Muscle of leg (tissue), 3 donors: ENCODE measurements at regions not wholly inside any gene's neighbourhood (a gene's known extent, or its start where the extent isn't known, plus 50 kb on each side); places are given as distances from the start of the nearest gene placed in this dataset.

ENCODE experiments used
- DNase-seq: peaks from one replicate; pipeline ENCODE4 v3.0.0; 2013
- H3K27ac ChIP-seq: one replicate; pipeline ENCODE4 v1.5.1; 2013; ENCODE audit warnings: mild to moderate bottlenecking, low read length, control low read depth
- H3K27me3 ChIP-seq: one replicate; pipeline ENCODE4 v1.6.1; 2013; ENCODE audit warnings: low read length; ENCODE audit not compliant: control insufficient read depth, insufficient read depth
- H3K36me3 ChIP-seq: one replicate; pipeline ENCODE4 v1.6.1; 2013; ENCODE audit warnings: low read length; ENCODE audit not compliant: control insufficient read depth, insufficient read depth
- H3K4me1 ChIP-seq: one replicate; pipeline ENCODE4 v1.6.1; 2013; ENCODE audit warnings: low read length; ENCODE audit not compliant: control insufficient read depth, insufficient read depth
- H3K4me3 ChIP-seq: one replicate; pipeline ENCODE4 v1.5.1; 2013; ENCODE audit warnings: low read length, control low read depth
- H3K9me3 ChIP-seq: replicated peaks from 2 replicates; pipeline ENCODE4 v1.6.1; 2013; ENCODE audit warnings: low read depth, low read length; ENCODE audit not compliant: control insufficient read depth
- WGBS: methylation state at CpG from one replicate; pipeline ENCODE4 v1.1.5; 2013; ENCODE audit warnings: missing lambda C conversion rate; ENCODE audit not compliant: insufficient coverage; 5-methylcytosine and 5-hydroxymethylcytosine counted together

GRCh38 chr5:109584986-109585599 is 104.6 kb upstream of the MAN2A1 start:
- Histone ChIP-seq H3K4me3 (no peak overlapping the region), H3K4me1 (no peaks in the 10 kb centered on the region), H3K27ac (no peak overlapping the region), H3K27me3 (no peaks in the 10 kb centered on the region), H3K9me3 (no peaks in the 10 kb centered on the region), H3K36me3 (no peaks in the 10 kb centered on the region)
- WGBS, result 67% methylated on average over 3 of the region's 4 CpGs
- peak; percentile 26 for DNase-seq

- no peaks in the 10 kb centered on the region for H3K36me3 ChIP-seq
- WGBS, result 71% methylated on average over 1 of the region's 3 CpGs
- H3K27ac ChIP-seq, result no peak overlapping the region
- H3K4me1 ChIP-seq, result no peaks in the 10 kb centered on the region
- H3K9me3 ChIP-seq, result no peaks in the 10 kb centered on the region
- no peak overlapping the region for H3K4me3 ChIP-seq
- no peak for DNase-seq
- no peaks in the 10 kb centered on the region for H3K27me3 ChIP-seq
These were observed 109.5 kb upstream of the MAN2A1 start for GRCh38 chr5:109580225-109580624.

GRCh38 chr5:109575506-109575905 is 114.2 kb upstream of the MAN2A1 start:
- Histone ChIP-seq H3K27me3 (no peaks in the 10 kb centered on the region), H3K9me3 (no peaks in the 10 kb centered on the region), H3K4me3 (no peak overlapping the region), H3K4me1 (no peaks in the 10 kb centered on the region), H3K36me3 (no peaks in the 10 kb centered on the region), H3K27ac (no peak overlapping the region)
- DNase-seq, result no peak
- no CpG with 5 or more reads among the region's 2 CpGs for WGBS

DNA sequence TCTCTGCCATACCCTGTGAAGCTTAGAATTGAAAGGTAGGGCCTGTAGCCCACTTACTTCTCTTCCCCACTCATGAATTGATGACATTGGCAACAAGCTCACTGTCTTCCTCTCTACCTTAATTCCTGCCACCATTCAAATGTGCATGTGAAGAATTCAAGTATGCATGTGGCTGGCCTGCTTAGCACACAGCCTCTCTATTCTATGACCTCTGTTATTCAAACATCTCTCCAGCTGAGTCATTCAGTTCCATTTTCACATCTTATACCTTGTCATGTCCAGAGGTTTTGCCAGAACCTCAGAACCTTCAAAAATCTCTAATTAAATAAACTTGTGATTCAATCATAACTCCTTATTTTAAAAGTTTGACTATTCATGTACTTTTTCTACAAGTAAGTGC is 114.7 kb upstream of the MAN2A1 start:
- Histone ChIP-seq H3K27ac (no peak overlapping the region), H3K27me3 (no peaks in the 10 kb centered on the region), H3K4me1 (no peaks in the 10 kb centered on the region), H3K9me3 (no peaks in the 10 kb centered on the region), H3K36me3 (no peaks in the 10 kb centered on the region), H3K4me3 (no peak overlapping the region)
- DNase-seq, result no peak

GRCh38 chr5:109573766-109574165 is 116.0 kb upstream of the MAN2A1 start:
- Histone ChIP-seq H3K9me3 (no peaks in the 10 kb centered on the region), H3K4me3 (no peak overlapping the region), H3K27me3 (no peaks in the 10 kb centered on the region), H3K36me3 (no peaks in the 10 kb centered on the region), H3K4me1 (no peaks in the 10 kb centered on the region), H3K27ac (no peak overlapping the region)
- no CpG with 5 or more reads among the region's 3 CpGs for WGBS
- no peak for DNase-seq

- DNase-seq, result no peak
- H3K9me3 ChIP-seq, result no peaks in the 10 kb centered on the region
- H3K4me3 ChIP-seq, result no peak overlapping the region
- H3K27me3 ChIP-seq, result no peaks in the 10 kb centered on the region
- no peaks in the 10 kb centered on the region for H3K36me3 ChIP-seq
- no peaks in the 10 kb centered on the region for H3K4me1 ChIP-seq
- no peak overlapping the region for H3K27ac ChIP-seq
- 73% methylated on average over 2 of the region's 4 CpGs for WGBS
These were observed 116.5 kb upstream of the MAN2A1 start for GRCh38 chr5:109573256-109573655.

- DNase-seq, result no peak
- Histone ChIP-seq H3K36me3 (no peaks in the 10 kb centered on the region), H3K27me3 (no peaks in the 10 kb centered on the region), H3K4me3 (no peak overlapping the region), H3K9me3 (no peaks in the 10 kb centered on the region), H3K27ac (no peak overlapping the region), H3K4me1 (no peaks in the 10 kb centered on the region)
- no CpG with 5 or more reads among the region's 1 CpG for WGBS
These were observed 117.9 kb upstream of the MAN2A1 start for GRCh38 chr5:109571785-109572184.

DNA sequence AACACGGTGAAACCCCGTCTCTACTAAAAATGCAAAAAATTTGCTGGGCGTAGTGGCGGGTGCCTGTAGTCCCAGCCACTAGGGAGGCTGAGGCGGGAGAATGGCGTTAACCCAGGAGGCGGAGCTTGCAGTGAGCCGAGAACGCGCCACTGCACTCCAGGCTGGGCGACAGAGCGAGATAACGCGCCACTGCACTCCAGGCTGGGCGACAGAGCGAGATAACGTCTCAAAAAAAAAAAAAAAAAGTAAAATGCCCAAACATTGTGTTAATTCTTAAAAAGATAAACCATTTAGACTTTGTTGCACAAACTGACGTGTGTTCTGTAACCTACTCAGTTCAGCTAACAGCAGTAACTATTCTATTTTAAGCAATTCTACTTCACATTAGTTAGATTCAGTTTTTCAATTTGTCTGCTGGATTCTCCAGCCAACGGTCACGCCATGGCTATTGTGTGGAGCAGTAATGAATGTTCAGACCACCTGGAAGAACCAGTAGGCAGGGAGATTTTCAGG is 119.3 kb upstream of the MAN2A1 start:
- H3K27me3 ChIP-seq, result no peaks in the 10 kb centered on the region
- DNase-seq, result no peak
- WGBS, result 87% methylated on average over 8 of the region's 20 CpGs

GRCh38 chr5:109567374-109568044 is 122.2 kb upstream of the MAN2A1 start:
- Histone ChIP-seq H3K4me3 (no peak overlapping the region), H3K9me3 (no peaks in the 10 kb centered on the region), H3K27ac (no peak overlapping the region), H3K36me3 (no peaks in the 10 kb centered on the region), H3K4me1 (no peaks in the 10 kb centered on the region), H3K27me3 (no peaks in the 10 kb centered on the region)
- peak; percentile 96 for DNase-seq
- WGBS, result no CpG with 5 or more reads among the region's 7 CpGs

More for the DNA sequence above, 119.3 kb upstream of the MAN2A1 start:
- Histone ChIP-seq H3K9me3 (no peaks in the 10 kb centered on the region), H3K27ac (no peak overlapping the region), H3K4me1 (no peaks in the 10 kb centered on the region), H3K36me3 (no peaks in the 10 kb centered on the region), H3K4me3 (no peak overlapping the region)

DNA sequence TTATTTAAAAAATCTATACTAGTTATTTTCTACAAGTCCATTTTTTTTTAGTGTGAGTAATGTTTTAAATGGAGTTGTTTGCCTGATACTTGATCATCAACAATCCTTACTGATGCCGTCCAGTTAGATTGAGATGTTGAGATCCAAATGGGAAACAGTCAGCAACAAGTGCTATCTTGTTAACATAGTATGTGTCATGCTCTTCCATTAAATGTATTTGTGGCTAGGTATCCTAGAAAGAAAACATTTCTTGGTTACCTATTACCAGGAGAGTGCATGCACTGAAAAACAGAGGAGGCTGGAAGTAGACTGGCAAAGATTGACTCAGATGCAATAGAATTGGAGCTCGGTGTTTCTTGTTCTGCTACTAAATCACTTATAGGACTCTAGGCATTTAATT is 123.4 kb upstream of the MAN2A1 start:
- Histone ChIP-seq H3K4me3 (no peak overlapping the region), H3K9me3 (no peaks in the 10 kb centered on the region), H3K27ac (no peak overlapping the region), H3K4me1 (no peaks in the 10 kb centered on the region), H3K36me3 (no peaks in the 10 kb centered on the region), H3K27me3 (no peaks in the 10 kb centered on the region)
- no peak for DNase-seq
- no CpG with 5 or more reads among the region's 2 CpGs for WGBS
